ENCODE measurements at regions not wholly inside any gene's neighbourhood (a gene's known extent, or its start where the extent isn't known, plus 50 kb on each side); places are given as distances from the start of the nearest gene placed in this dataset.

GRCh38 chr1:29753771-29754572 lies 517.6 kb downstream of the PTPRU start:
- no peak for DNase-seq

- DNase-seq = no peak
Observed at GRCh38 chr1:29753244-29753643, 516.9 kb downstream of the PTPRU start.

- no peak for DNase-seq
Observed at GRCh38 chr1:29752141-29752540, 515.8 kb downstream of the PTPRU start.

GRCh38 chr1:29749024-29749945 lies 513.0 kb downstream of the PTPRU start:
- no peak for DNase-seq

- no peak for DNase-seq
Observed at GRCh38 chr1:29747196-29747595, 510.9 kb downstream of the PTPRU start.

GRCh38 chr1:29746076-29746665 lies 509.8 kb downstream of the PTPRU start:
- no peak for DNase-seq

- no peak for DNase-seq
Observed at GRCh38 chr1:29744684-29745490, 508.6 kb downstream of the PTPRU start.

- DNase-seq = no peak
Observed at GRCh38 chr1:29743931-29744330, 507.6 kb downstream of the PTPRU start.

- no peak for DNase-seq
Observed at GRCh38 chr1:29743264-29743663, 506.9 kb downstream of the PTPRU start.

- no peak for DNase-seq
Observed at GRCh38 chr1:29739176-29739575, 502.9 kb downstream of the PTPRU start.

- DNase-seq = peak; percentile 29 to 36
Observed at GRCh38 chr1:29736582-29737188, 500.4 kb downstream of the PTPRU start.

- no peak for DNase-seq
Observed at GRCh38 chr1:29732453-29732852, 496.1 kb downstream of the PTPRU start.

- DNase-seq = no peak
Observed at GRCh38 chr1:29730623-29731022, 494.3 kb downstream of the PTPRU start.

- DNase-seq = no peak
Observed at GRCh38 chr1:29729281-29729680, 493.0 kb downstream of the PTPRU start.

GRCh38 chr1:29728703-29729102 lies 492.4 kb downstream of the PTPRU start:
- DNase-seq = no peak

- DNase-seq = no peak
Observed at GRCh38 chr1:29725262-29725661, 488.9 kb downstream of the PTPRU start.

GRCh38 chr1:29722598-29722997 lies 486.3 kb downstream of the PTPRU start:
- no peak for DNase-seq

GRCh38 chr1:29719253-29719652 lies 482.9 kb downstream of the PTPRU start:
- DNase-seq = no peak

GRCh38 chr1:29718791-29719190 lies 482.5 kb downstream of the PTPRU start:
- DNase-seq = no peak

GRCh38 chr1:29716306-29716705 lies 480.0 kb downstream of the PTPRU start:
- DNase-seq = no peak

GRCh38 chr1:29713857-29714256 lies 477.5 kb downstream of the PTPRU start:
- no peak for DNase-seq

Measured in right lung (tissue), 2 donors.